ENCODE measurements at regions not wholly inside any gene's neighbourhood (a gene's known extent, or its start where the extent isn't known, plus 50 kb on each side); places are given as distances from the start of the nearest gene placed in this dataset.
"Not testable (repeated sequence)": the region's sequence is repeated elsewhere in the genome, so short reads cannot be mapped to it uniquely, and the experiment has no call there.

DNA sequence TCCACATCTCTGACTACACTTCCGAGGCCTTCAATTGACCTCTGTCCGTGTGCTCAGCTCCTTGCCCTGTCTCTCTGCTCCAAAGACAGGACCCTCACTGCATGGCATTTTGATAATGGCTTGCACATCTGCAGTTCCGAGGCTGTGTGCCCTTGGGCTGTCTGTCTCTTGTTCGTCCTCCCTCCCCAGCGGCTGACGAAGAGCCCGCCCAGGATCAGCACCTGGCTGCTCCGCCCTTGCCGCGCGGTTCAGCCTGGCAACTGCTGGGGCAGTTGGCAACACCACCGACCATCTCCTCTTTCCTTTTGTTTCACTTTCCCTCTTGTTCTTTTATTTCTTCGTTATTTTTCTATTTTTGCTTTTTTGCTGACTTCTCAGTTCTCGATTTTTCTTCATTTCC is 270.4 kb downstream of the TEX29 start:
- no peak for DNase-seq (ENCODE audit: low spot score)

GRCh38 chr13:111593490-111593889 is 273.0 kb downstream of the TEX29 start:
- DNase-seq (ENCODE audit: low spot score): not testable (repeated sequence)

GRCh38 chr13:111594606-111595005 is 274.2 kb downstream of the TEX29 start:
- no peak for DNase-seq (ENCODE audit: low spot score)

DNA sequence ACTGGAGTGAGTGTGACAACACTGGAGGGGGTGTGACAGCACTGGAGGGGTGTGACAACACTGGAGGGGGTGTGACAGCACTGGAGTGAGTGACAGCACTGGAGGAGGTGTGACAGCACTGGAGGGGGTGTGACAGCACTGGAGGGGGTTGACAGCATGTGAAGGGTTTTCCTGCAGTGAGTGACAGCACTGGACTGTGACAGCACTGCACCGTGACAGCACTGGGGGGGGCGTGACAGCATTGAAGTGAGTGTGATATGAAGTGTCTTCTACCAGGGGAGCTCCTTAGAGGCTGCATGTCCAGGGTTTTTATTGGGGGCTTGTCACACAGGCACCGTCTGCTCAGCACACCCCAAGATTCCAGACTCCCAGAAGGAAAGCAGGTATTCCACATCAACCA is 274.8 kb downstream of the TEX29 start:
- DNase-seq (ENCODE audit: low spot score): no peak

DNA sequence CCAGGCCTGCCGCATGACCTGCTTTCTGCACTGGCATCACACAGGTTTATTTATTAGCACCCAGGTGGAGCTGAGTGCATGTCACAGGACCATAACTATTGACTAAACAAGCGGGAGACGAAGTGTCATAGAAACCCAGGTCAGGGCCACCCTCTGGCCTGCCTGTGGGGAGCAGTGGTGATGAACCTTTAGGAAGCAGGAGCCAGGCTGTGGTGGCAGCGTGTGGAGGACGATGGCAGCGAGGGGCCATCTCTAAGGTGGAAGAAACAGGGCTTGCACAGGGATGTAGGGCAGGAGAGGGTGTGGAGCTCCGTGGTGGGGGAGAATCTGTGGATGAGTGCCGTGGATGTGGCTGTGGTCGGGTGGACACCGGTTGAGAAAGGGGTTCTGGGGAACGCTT is 275.3 kb downstream of the TEX29 start:
- no peak for DNase-seq (ENCODE audit: low spot score)

DNA sequence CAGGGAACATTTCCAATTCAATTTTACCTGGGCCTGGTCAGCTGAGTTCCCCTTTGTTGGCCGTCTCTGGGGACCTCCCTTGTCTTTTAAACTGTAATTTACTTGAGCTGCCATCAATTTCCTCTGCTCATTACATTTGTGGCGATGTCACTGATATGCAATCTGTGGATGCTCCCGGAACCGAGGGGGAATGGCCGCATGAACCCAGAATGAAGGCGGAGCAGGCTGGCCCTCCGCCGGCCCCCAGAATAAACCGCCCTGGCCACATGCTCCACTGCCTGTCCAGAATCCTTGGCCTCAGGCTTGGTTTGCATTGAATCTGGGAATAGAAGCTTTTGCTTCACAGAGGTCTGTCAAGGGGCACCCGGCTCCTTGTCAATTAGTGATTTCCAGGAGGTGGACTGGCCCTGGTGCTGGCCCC is 276.8 kb downstream of the TEX29 start:
- no peak for DNase-seq (ENCODE audit: low spot score)

- no peak for DNase-seq (ENCODE audit: low spot score)
Measured at GRCh38 chr13:111597618-111598017, 277.2 kb downstream of the TEX29 start.

DNA sequence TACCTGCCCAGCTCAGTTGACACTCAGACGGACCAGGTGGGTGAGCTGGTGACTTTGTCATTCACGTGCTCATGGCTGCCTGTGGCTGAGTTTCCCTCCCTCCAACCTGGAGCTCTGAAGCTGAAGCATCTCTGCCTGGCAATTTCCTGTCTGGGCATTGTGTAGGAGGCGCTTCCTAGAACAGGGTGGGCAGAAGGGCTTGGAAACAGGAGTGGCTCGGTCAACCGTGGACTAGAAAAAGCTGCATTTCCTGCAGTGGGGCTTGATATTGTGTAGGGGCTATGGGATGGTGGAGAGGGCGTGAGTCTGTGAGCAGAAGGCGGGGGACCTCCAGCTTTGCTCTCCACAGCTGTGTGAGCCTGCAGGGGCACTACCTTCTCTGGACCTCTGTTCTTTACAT is 278.3 kb downstream of the TEX29 start:
- no peak for DNase-seq (ENCODE audit: low spot score)

- no peak for DNase-seq (ENCODE audit: low spot score)
Measured at GRCh38 chr13:111599791-111600190, 279.3 kb downstream of the TEX29 start.

DNA sequence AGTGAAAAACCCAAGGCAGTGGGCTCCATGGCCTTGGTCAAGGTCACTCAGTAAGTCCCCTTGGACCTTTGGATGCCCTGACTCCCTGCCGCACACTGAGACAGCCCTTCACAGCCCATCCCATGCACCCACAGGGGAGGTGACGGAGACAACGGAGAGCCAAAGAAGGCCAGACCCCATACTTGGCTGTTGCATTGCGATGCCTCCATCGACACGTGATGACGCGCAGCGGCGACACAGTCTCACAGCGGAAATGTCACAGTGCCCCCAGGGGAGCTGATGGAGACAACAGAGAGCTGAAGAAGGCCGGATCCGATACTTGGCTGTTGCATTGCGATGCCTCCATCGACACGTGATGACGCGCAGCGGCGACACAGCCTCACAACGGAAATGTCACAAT is 282.4 kb downstream of the TEX29 start:
- DNase-seq (ENCODE audit: low spot score): no peak

DNA sequence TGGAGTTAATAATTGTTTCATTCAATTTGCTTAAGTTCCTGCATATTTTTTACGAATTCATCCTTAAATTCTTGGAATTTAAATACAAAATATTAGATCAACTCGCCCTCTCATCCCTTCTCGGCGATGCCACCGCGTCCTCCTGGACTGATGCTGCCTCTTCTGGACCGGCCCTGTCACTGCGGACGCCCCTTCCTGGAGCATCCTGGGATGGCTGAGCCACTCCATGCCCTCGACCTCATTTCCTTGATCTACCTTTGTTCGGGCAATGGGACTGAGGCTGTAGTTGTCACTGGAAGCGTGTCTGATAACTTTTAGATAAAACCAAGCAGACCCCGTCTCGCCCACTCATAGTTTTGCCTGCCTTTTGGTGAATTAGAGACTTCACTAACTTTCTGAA is 283.7 kb downstream of the TEX29 start:
- no peak for DNase-seq (ENCODE audit: low spot score)

GRCh38 chr13:111608556-111608955 is 288.1 kb downstream of the TEX29 start:
- no peak for DNase-seq (ENCODE audit: low spot score)

DNA sequence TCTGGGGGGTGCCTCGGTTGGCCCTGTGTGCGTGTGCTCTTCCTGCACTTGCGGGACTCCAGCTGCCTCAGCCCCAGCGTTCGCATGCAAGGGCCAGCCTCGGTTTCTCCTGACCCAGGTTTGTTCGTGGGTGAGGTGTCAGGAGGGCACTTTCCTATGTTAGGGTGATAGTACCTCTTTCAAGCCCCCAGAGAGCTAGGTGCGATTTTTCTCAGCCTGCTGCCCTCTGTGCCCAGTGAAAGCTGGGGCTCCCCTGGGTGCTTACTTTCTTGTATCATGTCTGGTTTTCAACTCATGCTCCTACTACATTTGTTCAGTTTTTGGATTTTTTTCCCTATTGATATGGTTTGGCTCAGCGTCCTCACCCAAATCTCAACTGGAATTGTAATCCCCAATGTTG is 289.2 kb downstream of the TEX29 start:
- DNase-seq (ENCODE audit: low spot score): no peak

GRCh38 chr13:111610081-111610480 is 289.6 kb downstream of the TEX29 start:
- DNase-seq (ENCODE audit: low spot score): no peak

DNA sequence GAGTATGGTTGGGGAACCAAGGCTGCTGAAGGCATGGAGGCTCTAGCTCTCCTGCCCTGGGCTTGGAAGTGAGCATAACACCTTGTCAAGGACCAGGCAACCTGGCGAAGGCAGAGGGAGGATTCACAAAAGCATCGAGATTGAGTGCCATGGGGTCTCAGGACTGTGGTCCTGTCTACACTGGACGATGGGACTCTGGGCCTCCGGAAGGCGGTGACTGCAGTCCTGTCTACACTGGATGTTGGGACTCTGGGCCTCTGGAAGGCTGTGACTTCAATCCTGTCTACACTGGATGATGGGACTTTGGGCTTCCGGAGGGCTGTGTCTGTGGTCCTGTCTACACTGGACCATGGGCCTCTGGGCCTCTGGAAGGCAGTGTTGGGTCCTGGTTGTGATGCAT is 290.4 kb downstream of the TEX29 start:
- no peak for DNase-seq (ENCODE audit: low spot score)

DNA sequence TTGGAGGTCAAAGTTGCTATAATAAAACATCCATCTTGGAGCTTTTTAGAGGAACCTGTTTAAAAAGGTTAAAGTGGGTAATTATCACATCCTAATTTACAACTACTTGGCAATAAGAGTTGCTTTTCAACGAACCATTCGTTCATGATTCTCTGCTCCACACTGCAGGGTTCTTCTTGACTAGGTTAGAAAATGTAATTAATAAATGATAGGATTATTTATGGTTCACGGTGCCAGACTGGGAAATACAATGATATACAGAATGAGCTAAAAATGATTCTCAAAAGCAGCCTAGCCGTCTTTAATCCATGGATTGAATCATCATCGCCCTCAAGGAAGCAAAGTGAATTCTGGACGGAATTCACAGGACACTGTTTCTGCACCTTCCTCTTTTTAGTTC is 291.2 kb downstream of the TEX29 start:
- no peak for DNase-seq (ENCODE audit: low spot score)

DNA sequence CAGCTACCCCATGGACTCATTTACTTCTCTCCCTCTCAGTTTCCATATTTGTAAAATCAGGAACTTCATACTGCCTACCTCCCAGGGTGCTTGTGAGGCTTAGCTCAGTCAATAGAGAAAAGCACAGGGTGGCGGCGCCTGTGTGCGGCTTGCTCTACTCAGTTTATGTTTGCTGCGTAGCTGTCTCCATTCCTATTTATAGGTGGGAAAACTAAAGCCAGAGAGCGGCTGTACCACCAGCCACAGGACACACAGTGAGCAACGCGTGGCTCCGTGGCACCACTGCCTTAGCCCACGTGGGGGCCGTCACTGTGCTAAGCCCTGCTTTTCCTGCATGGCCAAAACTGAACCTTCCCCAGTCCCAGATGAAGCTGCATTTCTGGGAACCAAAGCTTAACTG is 292.4 kb downstream of the TEX29 start:
- DNase-seq (ENCODE audit: low spot score): no peak

DNA sequence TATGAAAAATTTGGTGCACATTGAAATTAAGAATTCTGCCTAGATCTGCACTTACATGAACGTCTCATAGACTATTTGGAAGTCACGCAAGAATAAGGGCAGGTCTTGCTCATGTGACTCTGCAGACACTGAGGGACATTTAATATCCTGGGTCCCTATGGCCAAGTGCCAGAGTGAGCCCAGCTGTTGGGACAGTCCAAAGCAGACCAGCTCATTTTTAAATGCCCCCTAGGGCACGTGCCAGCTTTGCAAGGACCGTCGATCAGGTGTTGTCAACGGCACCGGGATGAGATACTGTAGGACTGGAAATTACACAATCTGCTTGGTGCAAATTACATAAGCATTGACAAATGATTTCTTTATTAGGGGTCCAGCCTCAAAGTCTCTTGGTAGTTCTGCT is 293.6 kb downstream of the TEX29 start:
- no peak for DNase-seq (ENCODE audit: low spot score)

DNA sequence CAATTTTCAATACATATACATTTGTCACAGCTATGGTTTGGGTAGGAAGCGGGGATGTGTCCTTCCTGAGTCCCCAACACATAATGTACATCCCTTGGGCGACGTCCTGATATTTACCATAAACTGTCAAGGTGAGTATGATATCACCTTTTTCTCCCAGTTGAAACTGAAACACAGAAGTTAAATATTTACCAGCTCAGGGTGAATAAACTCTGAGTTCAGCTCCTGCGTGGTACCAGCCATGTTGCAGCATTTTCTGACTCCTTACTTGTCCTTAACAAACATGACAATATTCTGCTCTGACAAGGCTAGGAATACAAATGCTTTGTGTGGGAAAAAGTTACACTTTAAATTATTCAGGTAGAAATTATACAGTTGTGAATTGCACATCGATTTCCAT is 294.2 kb downstream of the TEX29 start:
- no peak for DNase-seq (ENCODE audit: low spot score)

DNA sequence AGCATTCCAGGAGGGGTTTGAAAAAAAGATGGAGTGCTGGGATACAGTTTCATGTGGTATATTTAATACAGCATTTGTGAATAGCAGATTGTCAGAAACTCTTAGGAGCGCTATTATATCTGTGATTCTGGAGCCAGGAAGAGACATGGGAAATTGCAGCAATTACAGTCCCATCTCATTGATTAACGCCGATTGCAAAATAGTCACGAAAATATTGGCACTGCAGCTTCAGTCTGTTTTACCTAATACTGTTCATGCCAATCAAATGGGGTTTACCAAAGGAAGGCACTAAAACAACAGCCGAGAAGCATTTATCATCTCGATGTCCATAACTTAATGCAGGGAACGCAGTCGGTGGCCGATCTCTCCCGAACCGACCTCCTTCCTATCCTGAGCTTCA is 295.8 kb downstream of the TEX29 start:
- no peak for DNase-seq (ENCODE audit: low spot score)

- DNase-seq (ENCODE audit: low spot score): no peak
Measured at GRCh38 chr13:111620166-111620565, 299.7 kb downstream of the TEX29 start.

DNA sequence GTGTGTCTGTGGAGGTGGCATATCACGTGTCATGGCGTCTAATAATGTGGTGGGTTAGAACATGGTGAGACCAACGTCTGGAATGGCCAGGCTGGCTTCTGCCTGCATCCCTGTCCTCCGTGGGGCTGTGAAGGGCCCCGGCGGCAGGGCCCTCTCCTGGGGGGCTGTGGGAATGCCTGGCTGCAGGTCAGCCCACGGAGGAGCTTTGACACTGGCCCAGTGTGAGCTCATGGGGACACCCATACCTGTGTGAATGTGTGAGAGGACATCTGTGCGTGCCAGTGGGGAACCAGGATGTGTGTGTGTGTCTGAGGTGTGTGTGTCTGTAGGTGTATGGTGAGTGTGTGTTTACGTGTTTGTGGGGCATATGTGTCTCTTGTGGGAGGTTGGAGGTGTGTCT is 300.1 kb downstream of the TEX29 start:
- DNase-seq (ENCODE audit: low spot score): no peak

DNA sequence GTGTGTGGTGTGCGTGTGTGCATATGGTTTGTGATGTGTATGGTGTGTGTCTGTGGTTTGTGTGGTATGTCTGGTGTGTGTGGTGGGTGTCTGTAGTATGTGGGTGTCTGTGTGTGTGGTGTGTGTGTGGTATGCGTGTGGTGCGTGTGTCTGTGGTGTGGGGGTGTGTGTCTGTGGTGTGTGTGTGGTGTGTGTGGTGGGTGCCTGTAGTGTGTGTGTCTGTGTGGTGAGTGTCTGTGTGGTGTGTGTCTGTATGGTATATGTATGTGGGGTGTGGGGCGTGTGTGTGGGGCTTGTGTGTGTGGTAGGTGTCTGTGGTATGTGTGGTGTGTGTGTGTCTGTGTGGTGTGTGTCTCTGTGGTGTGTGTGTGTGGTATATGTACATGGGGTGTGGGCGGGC is 300.7 kb downstream of the TEX29 start:
- DNase-seq (ENCODE audit: low spot score): no peak

GRCh38 chr13:111622051-111622531 is 301.6 kb downstream of the TEX29 start:
- DNase-seq (ENCODE audit: low spot score): no peak

GRCh38 chr13:111623208-111623607 is 302.8 kb downstream of the TEX29 start:
- no peak for DNase-seq (ENCODE audit: low spot score)
